ENCODE measurements at regions not wholly inside any gene's neighbourhood (a gene's known extent, or its start where the extent isn't known, plus 50 kb on each side); places are given as distances from the start of the nearest gene placed in this dataset.

DNA sequence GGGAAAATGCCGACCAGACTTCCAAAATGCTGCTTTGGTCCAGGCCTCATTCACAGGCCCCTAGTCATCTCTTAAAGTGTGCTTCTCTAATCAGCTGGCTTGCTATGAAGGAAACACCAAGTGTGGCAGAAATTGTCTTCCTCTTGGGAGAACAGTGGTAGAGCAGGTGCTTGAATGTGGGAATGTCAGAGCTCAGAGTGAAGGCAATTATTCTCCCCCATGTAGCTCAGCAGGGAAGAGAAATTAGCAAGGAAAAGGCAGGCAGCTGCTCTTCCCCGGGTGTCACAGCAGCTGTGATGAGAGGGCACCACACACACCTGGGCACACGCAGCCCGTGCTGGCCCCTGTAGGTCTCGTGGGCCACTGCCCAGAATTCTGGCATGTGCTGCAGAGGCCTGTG lies 358.5 kb downstream of the WDR72 start:
- Histone ChIP-seq H3K4me3 (no peak overlapping the region), H3K9me3 (ENCODE audit: low read depth) (no peaks in the 10 kb centered on the region), H3K9me2 (replicated peaks; ENCODE audit: insufficient read depth) (no peaks in the 10 kb centered on the region), H3K36me3 (replicated peaks; ENCODE audit: insufficient read depth, low read depth) (no peaks in the 10 kb centered on the region), H3K27ac (no peak overlapping the region), H2AFZ (no peak overlapping the region), H3K79me2 (no peaks in the 10 kb centered on the region), H4K20me1 (ENCODE audit: insufficient read depth, poor library complexity, severe bottlenecking) (no peaks in the 10 kb centered on the region), H3K4me2 (no peak overlapping the region), H3K27me3 (no peaks in the 10 kb centered on the region), H3K4me1 (ENCODE audit: insufficient read depth) (no peaks in the 10 kb centered on the region)
- DNase-seq (ENCODE audit: low spot score): no peak
- WGBS (ENCODE audit: low lambda C conversion rate, missing lambda C conversion rate): 92% methylated on average over 5 of the region's 5 CpGs
- no peak for TF ChIP-seq EZH2phosphoT487 (IDR thresholded peaks at IDR 0.05; ENCODE audit: low read depth, severe bottlenecking, unreplicated experiment)
- TF ChIP-seq, protein P1, sequence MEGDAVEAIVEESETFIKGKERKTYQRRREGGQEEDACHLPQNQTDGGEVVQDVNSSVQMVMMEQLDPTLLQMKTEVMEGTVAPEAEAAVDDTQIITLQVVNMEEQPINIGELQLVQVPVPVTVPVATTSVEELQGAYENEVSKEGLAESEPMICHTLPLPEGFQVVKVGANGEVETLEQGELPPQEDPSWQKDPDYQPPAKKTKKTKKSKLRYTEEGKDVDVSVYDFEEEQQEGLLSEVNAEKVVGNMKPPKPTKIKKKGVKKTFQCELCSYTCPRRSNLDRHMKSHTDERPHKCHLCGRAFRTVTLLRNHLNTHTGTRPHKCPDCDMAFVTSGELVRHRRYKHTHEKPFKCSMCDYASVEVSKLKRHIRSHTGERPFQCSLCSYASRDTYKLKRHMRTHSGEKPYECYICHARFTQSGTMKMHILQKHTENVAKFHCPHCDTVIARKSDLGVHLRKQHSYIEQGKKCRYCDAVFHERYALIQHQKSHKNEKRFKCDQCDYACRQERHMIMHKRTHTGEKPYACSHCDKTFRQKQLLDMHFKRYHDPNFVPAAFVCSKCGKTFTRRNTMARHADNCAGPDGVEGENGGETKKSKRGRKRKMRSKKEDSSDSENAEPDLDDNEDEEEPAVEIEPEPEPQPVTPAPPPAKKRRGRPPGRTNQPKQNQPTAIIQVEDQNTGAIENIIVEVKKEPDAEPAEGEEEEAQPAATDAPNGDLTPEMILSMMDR (IDR thresholded peaks at IDR 0.05; ENCODE audit: poor library complexity): no peak

DNA sequence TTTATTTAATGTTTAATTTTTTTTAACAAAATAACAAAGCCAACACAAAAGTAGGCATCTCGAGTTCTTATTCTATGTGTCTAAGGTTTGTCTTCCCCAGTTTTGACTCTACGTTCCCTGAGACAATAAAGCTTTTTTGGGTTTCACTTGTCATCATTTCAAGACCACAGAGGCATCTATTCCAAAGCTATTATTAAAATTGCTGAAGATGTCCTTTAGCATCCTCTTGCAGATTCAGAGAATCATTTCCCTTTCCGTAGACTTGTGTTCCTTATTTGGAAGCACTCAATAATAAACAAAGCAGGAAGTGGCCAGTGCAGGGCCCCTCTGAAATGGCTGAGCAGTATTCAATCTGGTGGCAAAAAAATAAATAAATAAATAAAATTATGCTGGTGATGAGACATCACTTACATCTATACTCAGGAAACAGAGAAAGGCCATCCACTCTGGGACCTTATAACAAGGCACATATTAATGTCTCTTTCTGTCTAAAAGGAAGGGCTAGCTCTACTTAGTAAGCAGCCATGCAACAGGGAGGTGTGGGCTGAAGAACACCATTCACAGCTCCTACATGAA lies 362.3 kb downstream of the WDR72 start:
- Histone ChIP-seq H3K4me3 (no peak overlapping the region), H3K4me1 (ENCODE audit: insufficient read depth) (no peaks in the 10 kb centered on the region), H3K9me2 (replicated peaks; ENCODE audit: insufficient read depth) (no peaks in the 10 kb centered on the region), H2AFZ (no peak overlapping the region), H3K4me2 (no peak overlapping the region), H3K27me3 (no peaks in the 10 kb centered on the region), H3K27ac (no peak overlapping the region), H3K9me3 (ENCODE audit: low read depth) (no peaks in the 10 kb centered on the region), H4K20me1 (ENCODE audit: insufficient read depth, poor library complexity, severe bottlenecking) (no peaks in the 10 kb centered on the region), H3K79me2 (no peaks in the 10 kb centered on the region), H3K36me3 (replicated peaks; ENCODE audit: insufficient read depth, low read depth) (no peaks in the 10 kb centered on the region)
- 82% methylated on average over 3 of the region's 3 CpGs for WGBS (ENCODE audit: low lambda C conversion rate, missing lambda C conversion rate)
- no peak for TF ChIP-seq EZH2phosphoT487 (IDR thresholded peaks at IDR 0.05; ENCODE audit: low read depth, severe bottlenecking, unreplicated experiment)
- TF ChIP-seq, protein P1 (IDR thresholded peaks at IDR 0.05; ENCODE audit: poor library complexity): no peak
- TF ChIP-seq EZH2 (IDR thresholded peaks at IDR 0.05; ENCODE audit: borderline replicate concordance): no peak
- DNase-seq (ENCODE audit: low spot score): no peak

DNA sequence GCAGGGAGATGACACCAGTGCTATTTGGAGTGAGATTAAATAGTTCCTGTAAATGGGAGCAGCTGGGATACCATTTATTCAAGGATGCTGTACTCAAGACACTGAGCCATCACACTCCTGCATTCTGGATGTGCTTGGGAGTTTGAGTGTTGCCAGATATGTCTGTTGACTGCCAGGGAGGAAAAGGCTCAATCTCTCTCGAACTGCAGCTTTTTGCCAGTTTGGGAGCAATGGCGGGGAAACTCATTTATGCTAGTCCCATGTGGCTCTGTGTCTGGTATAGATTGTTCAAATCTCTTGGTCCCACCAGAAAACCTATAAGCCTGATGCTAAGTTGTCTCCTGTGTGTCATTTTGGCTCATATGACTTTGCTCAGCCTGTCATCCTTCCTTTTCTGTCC lies 363.6 kb downstream of the WDR72 start:
- 66% methylated on average over 2 of the region's 2 CpGs for WGBS (ENCODE audit: low lambda C conversion rate, missing lambda C conversion rate)

More for the DNA sequence above, 363.6 kb downstream of the WDR72 start:
- Histone ChIP-seq H4K20me1 (ENCODE audit: insufficient read depth, poor library complexity, severe bottlenecking) (no peaks in the 10 kb centered on the region), H3K4me3 (no peak overlapping the region), H2AFZ (no peak overlapping the region), H3K79me2 (no peaks in the 10 kb centered on the region), H3K4me1 (ENCODE audit: insufficient read depth) (no peaks in the 10 kb centered on the region), H3K9me3 (ENCODE audit: low read depth) (no peaks in the 10 kb centered on the region), H3K27me3 (no peaks in the 10 kb centered on the region), H3K9me2 (replicated peaks; ENCODE audit: insufficient read depth) (no peaks in the 10 kb centered on the region), H3K4me2 (no peak overlapping the region), H3K27ac (no peak overlapping the region), H3K36me3 (replicated peaks; ENCODE audit: insufficient read depth, low read depth) (no peaks in the 10 kb centered on the region)
- TF ChIP-seq EZH2phosphoT487 (IDR thresholded peaks at IDR 0.05; ENCODE audit: low read depth, severe bottlenecking, unreplicated experiment): no peak
- TF ChIP-seq, protein P1 (IDR thresholded peaks at IDR 0.05; ENCODE audit: poor library complexity): no peak
- no peak for TF ChIP-seq EZH2 (IDR thresholded peaks at IDR 0.05; ENCODE audit: borderline replicate concordance)
- no peak for DNase-seq (ENCODE audit: low spot score)
